ENCODE measurements at regions not wholly inside any gene's neighbourhood (a gene's known extent, or its start where the extent isn't known, plus 50 kb on each side); places are given as distances from the start of the nearest gene placed in this dataset.

GRCh38 chr13:53474878-53475277 lies 446.3 kb downstream of the OLFM4 start:
- TF ChIP-seq CTCF (IDR thresholded peaks at IDR 0.05) (no peak), POLR2AphosphoS5 (IDR thresholded peaks at IDR 0.05; ENCODE audit: low read depth, low read length) (no peak), SIN3A (IDR thresholded peaks at IDR 0.05; ENCODE audit: borderline replicate concordance, insufficient read depth, low read depth, low read length) (no peak), REST (IDR thresholded peaks at IDR 0.05; ENCODE audit: insufficient read depth in 1 of 2, low read depth in 2 of 2, low read length in 1 of 2) (no peak), TCF7L2 (IDR thresholded peaks at IDR 0.05; ENCODE audit: low read depth, low read length) (no peak)

Data from Panc1 (cell line).